H1 (cell line): ENCODE measurements at regions not wholly inside any gene's neighbourhood (a gene's known extent, or its start where the extent isn't known, plus 50 kb on each side); places are given as distances from the start of the nearest gene placed in this dataset.

Experiments
- CBX8 ChIP-seq: fragments of 300-800, 300-1000 bp; sonication (generic); IDR thresholded peaks from 2 replicates; pipeline ENCODE4 v1.7.1; 2016; ENCODE audit warnings: low read depth, low read length, borderline replicate concordance
- CHD7 ChIP-seq: fragments of 300-600 bp; sonication (generic); IDR thresholded peaks from 2 replicates; pipeline ENCODE4 v1.7.1; 2012; ENCODE audit warnings: low read length, moderate library complexity, mild to moderate bottlenecking, inconsistent platforms; ENCODE audit not compliant: insufficient replicate concordance
- CTCF ChIP-seq, 3 experiments: IDR thresholded peaks; 1 replicate in 2 of 3; 2 replicates in 1 of 3; pipeline versions ENCODE4 v1.5.1 to v1.6.1; 2011; ENCODE audit warnings: low read length in 3 of 3, mild to moderate bottlenecking in 3 of 3, inconsistent platforms in 2 of 3, low read depth in 1 of 3, moderate library complexity in 1 of 3; ENCODE audit not compliant: insufficient read depth in 1 of 3; ENCODE audit errors: control extremely low read depth in 1 of 3
- EGR1 ChIP-seq: IDR thresholded peaks from 2 replicates; pipeline ENCODE4 v1.6.1; 2011; ENCODE audit warnings: low read depth, low read length, borderline replicate concordance
- EP300 ChIP-seq, 2 experiments: IDR thresholded peaks; 1 replicate in 1 of 2; 2 replicates in 1 of 2; pipeline ENCODE4 v1.6.1; 2011 to 2012; ENCODE audit warnings: low read depth in 2 of 2, low read length in 2 of 2, mild to moderate bottlenecking in 2 of 2, borderline replicate concordance in 1 of 2, inconsistent platforms in 1 of 2, moderate library complexity in 1 of 2
- EZH2 ChIP-seq: fragments of 200-600 bp; sonication (generic); IDR thresholded peaks from 2 replicates; pipeline ENCODE4 v1.7.1; 2012; ENCODE audit warnings: low read depth, mild to moderate bottlenecking, moderate library complexity, low read length, inconsistent platforms; ENCODE audit not compliant: severe bottlenecking
- POLR2A ChIP-seq, 2 experiments: IDR thresholded peaks; 1 replicate in 1 of 2; 2 replicates in 1 of 2; pipeline ENCODE4 v1.6.1; 2011; ENCODE audit warnings: low read depth in 2 of 2, low read length in 2 of 2, mild to moderate bottlenecking in 2 of 2; ENCODE audit errors: control extremely low read depth in 1 of 2
- RAD21 ChIP-seq, 2 experiments: IDR thresholded peaks in 1 of 2; conservative IDR thresholded peaks in 1 of 2; 2 replicates each; pipeline ENCODE4 v1.6.1; 2011; ENCODE audit warnings: low read depth in 2 of 2, low read length in 2 of 2, improper control_type of control experiment in 1 of 2, inconsistent platforms in 1 of 2, mild to moderate bottlenecking in 1 of 2, moderate library complexity in 1 of 2
- RFX5 ChIP-seq: IDR thresholded peaks from 2 replicates; pipeline ENCODE4 v1.6.1; 2011; ENCODE audit warnings: low read depth, low read length, improper control_type of control experiment, borderline replicate concordance
- SIRT6 ChIP-seq: IDR thresholded peaks from one replicate; pipeline ENCODE4 v1.7.1; 2012; ENCODE audit warnings: low read length, inconsistent platforms
- TBP ChIP-seq: IDR thresholded peaks from 2 replicates; pipeline ENCODE4 v1.6.1; 2011; ENCODE audit warnings: low read depth, low read length, improper control_type of control experiment

- no peak for TF ChIP-seq CHD7
- no peak for TF ChIP-seq CTCF (IDR thresholded peaks at IDR 0.05; ENCODE audit: control extremely low read depth in 1 of 3, insufficient read depth in 1 of 3, low read depth in 1 of 3, low read length in 3 of 3)
- TF ChIP-seq EZH2 = no peak
- no peak for TF ChIP-seq POLR2A (IDR thresholded peaks at IDR 0.05; ENCODE audit: control extremely low read depth in 1 of 2, low read depth in 2 of 2, low read length in 2 of 2)
- TF ChIP-seq RAD21 (IDR thresholded peaks at IDR 0.05 in 1 of 2, conservative IDR thresholded peaks at IDR 0.05 in 1 of 2; ENCODE audit: low read depth in 2 of 2, low read length in 2 of 2) = no peak
- TF ChIP-seq EGR1 = no peak
- no peak for TF ChIP-seq SIRT6
- TF ChIP-seq EP300 (IDR thresholded peaks at IDR 0.05; ENCODE audit: borderline replicate concordance in 1 of 2, low read depth in 2 of 2, low read length in 2 of 2) = no peak
- no peak for TF ChIP-seq TBP
- no peak for TF ChIP-seq CBX8
- TF ChIP-seq RFX5 = no peak
Measured at GRCh38 chr5:67674159-67674655, 477.6 kb upstream of the CD180 start.
